OCI-LY7 (cell line): ENCODE measurements at regions not wholly inside any gene's neighbourhood (a gene's known extent, or its start where the extent isn't known, plus 50 kb on each side); places are given as distances from the start of the nearest gene placed in this dataset.

Experiments
- BruUV-seq: library from RNA; stranded (reverse); fragments of 400-500 nt; replicated peaks from 2 replicates; lab custom pipeline; 2021; lab: Mats Ljungman, UMichigan
- CTCF ChIA-PET: fragments of 300-600 bp; sonication (Branson Sonifier 250); formaldehyde crosslinking; loops from one replicate; lab custom pipeline; 2022; ENCODE audit warnings: antibody characterized with exemption; ENCODE audit not compliant: unreplicated experiment; lab: Charles Lee
- POLR2A ChIA-PET: fragments of 300-600 bp; sonication (Branson Sonifier 250); formaldehyde crosslinking; loops from one replicate; lab custom pipeline; 2022; ENCODE audit warnings: antibody characterized with exemption; lab: Charles Lee
- DNase-seq: peaks from one replicate; pipeline ENCODE4 v3.0.0-alpha.2; 2015; ENCODE audit warnings: low spot score
- H2AFZ ChIP-seq: fragments of 200-600 bp; sonication (generic), shearing (Covaris generic); 2 replicates; pipeline ENCODE4 v1.6.1; 2014; ENCODE audit warnings: mild to moderate bottlenecking, antibody characterized with exemption, low read length, moderate library complexity
- H3K27ac ChIP-seq: fragments of 200-600 bp; sonication (generic); 2 replicates; pipeline ENCODE4 v1.5.1; 2014; ENCODE audit warnings: mixed run types, low read depth, mild to moderate bottlenecking, moderate library complexity, low read length, inconsistent platforms; ENCODE audit not compliant: poor library complexity, severe bottlenecking
- H3K36me3 ChIP-seq: fragments of 200-600 bp; sonication (generic); 2 replicates; pipeline ENCODE4 v1.6.1; 2014; ENCODE audit warnings: mild to moderate bottlenecking, antibody characterized with exemption, low read length, moderate library complexity, mixed read lengths; ENCODE audit not compliant: insufficient read depth
- H3K4me1 ChIP-seq: fragments of 200-600 bp; sonication (generic); 2 replicates; pipeline ENCODE4 v1.5.1; 2014; ENCODE audit warnings: mild to moderate bottlenecking, low read length; ENCODE audit not compliant: insufficient read depth, poor library complexity, severe bottlenecking
- H3K4me2 ChIP-seq: fragments of 200-600 bp; sonication (generic); 2 replicates; pipeline ENCODE4 v1.6.1; 2014; ENCODE audit warnings: mild to moderate bottlenecking, low read length
- H3K4me3 ChIP-seq: fragments of 200-600 bp; sonication (generic); 2 replicates; pipeline ENCODE4 v1.5.1; 2014; ENCODE audit warnings: mild to moderate bottlenecking, low read depth, low read length; ENCODE audit not compliant: poor library complexity, severe bottlenecking
- H3K79me2 ChIP-seq: fragments of 200-600 bp; sonication (generic); 2 replicates; pipeline ENCODE4 v1.6.1; 2016; ENCODE audit warnings: low read depth, mild to moderate bottlenecking, low read length, moderate library complexity, mixed read lengths; ENCODE audit not compliant: insufficient read depth
- H3K9me2 ChIP-seq: fragments of 200-600 bp; sonication (generic); 2 replicates; pipeline ENCODE4 v1.6.1; 2016; ENCODE audit warnings: mild to moderate bottlenecking, low read length, mixed read lengths; ENCODE audit not compliant: insufficient read depth
- H3K9me3 ChIP-seq: fragments of 200-600 bp; sonication (generic); 2 replicates; pipeline ENCODE4 v1.6.1; 2014; ENCODE audit warnings: mild to moderate bottlenecking, mixed run types, low read length, mixed read lengths
- H4K20me1 ChIP-seq: fragments of 200-600 bp; sonication (generic); 2 replicates; pipeline ENCODE4 v1.6.1; 2014; ENCODE audit warnings: mild to moderate bottlenecking, antibody characterized with exemption, low read length, moderate library complexity, mixed read lengths; ENCODE audit not compliant: insufficient read depth
- EZH2phosphoT487 ChIP-seq: fragments of 200-600 bp; sonication (generic); IDR thresholded peaks from 2 replicates; pipeline ENCODE4 v1.6.1; 2018; ENCODE audit warnings: low read depth, borderline replicate concordance, mild to moderate bottlenecking, mixed run types, antibody characterized with exemption, low read length, moderate library complexity, mixed read lengths
- intact Hi-C: fragments of 100-400 bp; cut with micrococcal nuclease; formaldehyde crosslinking; loops from one replicate; pipeline ENCODE4 v1.10.0; 2022; ENCODE audit not compliant: unreplicated experiment
- TF ChIP-seq, protein P1 (sequence below): fragments of 200-600 bp; sonication (generic); conservative IDR thresholded peaks from 2 replicates; pipeline ENCODE4 v1.5.1; 2014; ENCODE audit warnings: mild to moderate bottlenecking, antibody characterized with exemption, low read length, moderate library complexity, mixed read lengths

- H3K9me2 ChIP-seq: no peaks in the 10 kb centered on the region
- H3K4me2 ChIP-seq: no peak overlapping the region
- H3K9me3 ChIP-seq: no peaks in the 10 kb centered on the region
- no peak overlapping the region for H2AFZ ChIP-seq
- intact Hi-C loops: no loop called here
- ChIA-PET CTCF (no interaction called here), POLR2A (interaction anchor here (0.8 kb wide), 1 partner anchor 65 kb away, joined by 3 read pairs; no protein-coding TSS in a partner anchor)
- DNase-seq: no peak
- no peaks in the 10 kb centered on the region for H4K20me1 ChIP-seq
- no TSS peak for BruUV-seq
- no peaks in the 10 kb centered on the region for H3K4me1 ChIP-seq
- H3K79me2 ChIP-seq: no peaks in the 10 kb centered on the region
- H3K4me3 ChIP-seq: no peak overlapping the region
- H3K27ac ChIP-seq: no peak overlapping the region
- TF ChIP-seq, protein P1, sequence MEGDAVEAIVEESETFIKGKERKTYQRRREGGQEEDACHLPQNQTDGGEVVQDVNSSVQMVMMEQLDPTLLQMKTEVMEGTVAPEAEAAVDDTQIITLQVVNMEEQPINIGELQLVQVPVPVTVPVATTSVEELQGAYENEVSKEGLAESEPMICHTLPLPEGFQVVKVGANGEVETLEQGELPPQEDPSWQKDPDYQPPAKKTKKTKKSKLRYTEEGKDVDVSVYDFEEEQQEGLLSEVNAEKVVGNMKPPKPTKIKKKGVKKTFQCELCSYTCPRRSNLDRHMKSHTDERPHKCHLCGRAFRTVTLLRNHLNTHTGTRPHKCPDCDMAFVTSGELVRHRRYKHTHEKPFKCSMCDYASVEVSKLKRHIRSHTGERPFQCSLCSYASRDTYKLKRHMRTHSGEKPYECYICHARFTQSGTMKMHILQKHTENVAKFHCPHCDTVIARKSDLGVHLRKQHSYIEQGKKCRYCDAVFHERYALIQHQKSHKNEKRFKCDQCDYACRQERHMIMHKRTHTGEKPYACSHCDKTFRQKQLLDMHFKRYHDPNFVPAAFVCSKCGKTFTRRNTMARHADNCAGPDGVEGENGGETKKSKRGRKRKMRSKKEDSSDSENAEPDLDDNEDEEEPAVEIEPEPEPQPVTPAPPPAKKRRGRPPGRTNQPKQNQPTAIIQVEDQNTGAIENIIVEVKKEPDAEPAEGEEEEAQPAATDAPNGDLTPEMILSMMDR: no peak
- no peak for TF ChIP-seq EZH2phosphoT487
- no peaks in the 10 kb centered on the region for H3K36me3 ChIP-seq
Measured at GRCh38 chr16:25633549-25633948, 58.2 kb upstream of the HS3ST4 start.

DNA sequence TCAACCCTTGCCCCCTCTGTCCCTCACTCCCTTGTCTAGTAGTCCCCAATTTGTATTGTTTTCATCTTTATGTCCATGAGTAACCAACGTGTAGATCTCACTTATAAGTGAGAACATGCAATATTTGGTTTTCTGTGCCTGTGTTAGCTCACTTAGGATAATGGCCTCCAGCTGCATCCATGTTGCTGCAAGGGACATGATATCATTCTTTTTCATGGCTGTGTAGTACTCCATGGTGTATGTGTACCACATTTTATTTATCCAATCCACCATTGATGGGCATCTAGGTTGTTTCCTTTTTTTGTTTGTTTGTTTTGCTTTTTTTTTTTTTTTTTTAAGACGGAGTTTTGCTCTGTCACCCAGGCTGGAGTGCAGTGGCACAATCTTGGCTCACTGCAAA lies 63.0 kb upstream of the HS3ST4 start:
- Histone ChIP-seq H3K4me2 (no peak overlapping the region), H3K9me3 (no peaks in the 10 kb centered on the region), H3K4me1 (no peaks in the 10 kb centered on the region), H3K36me3 (no peaks in the 10 kb centered on the region), H3K9me2 (no peaks in the 10 kb centered on the region), H3K27ac (no peak overlapping the region), H3K79me2 (no peaks in the 10 kb centered on the region), H2AFZ (no peak overlapping the region), H3K4me3 (no peak overlapping the region), H4K20me1 (no peaks in the 10 kb centered on the region)
- intact Hi-C loops: no loop called here
- no peak for TF ChIP-seq EZH2phosphoT487
- TF ChIP-seq, protein P1: no peak
- DNase-seq: no peak
- POLR2A ChIA-PET: no interaction called here
- no TSS peak for BruUV-seq
- CTCF ChIA-PET: no interaction called here

DNA sequence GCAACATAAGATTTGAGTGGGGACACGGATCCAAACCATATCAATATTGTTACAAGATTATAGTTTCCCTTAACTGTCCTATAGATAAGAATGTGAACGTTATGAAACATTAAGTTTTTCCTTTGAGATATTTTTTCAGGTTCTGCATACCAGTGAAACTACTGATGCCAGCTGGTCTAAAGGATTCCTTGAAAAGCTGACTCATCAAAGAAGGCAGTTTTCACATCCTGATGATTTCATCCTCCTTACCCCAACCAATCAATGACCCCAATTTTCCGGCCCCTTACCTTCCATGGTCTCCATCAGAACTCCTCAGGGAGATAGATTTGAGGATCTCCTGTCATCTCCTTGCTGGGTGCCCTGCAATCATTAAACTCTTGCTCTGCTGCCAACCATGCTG lies 64.1 kb upstream of the HS3ST4 start:
- no peak overlapping the region for H3K4me3 ChIP-seq
- intact Hi-C loops: no loop called here
- no peaks in the 10 kb centered on the region for H4K20me1 ChIP-seq
- no peaks in the 10 kb centered on the region for H3K9me2 ChIP-seq
- no peaks in the 10 kb centered on the region for H3K9me3 ChIP-seq
- no peak for DNase-seq
- no peak overlapping the region for H3K27ac ChIP-seq
- no peaks in the 10 kb centered on the region for H3K4me1 ChIP-seq
- no peaks in the 10 kb centered on the region for H3K36me3 ChIP-seq
- BruUV-seq: no TSS peak
- no peak overlapping the region for H3K4me2 ChIP-seq
- no peaks in the 10 kb centered on the region for H3K79me2 ChIP-seq
- TF ChIP-seq, protein P1: no peak
- ChIA-PET POLR2A (no interaction called here), CTCF (no interaction called here)
- no peak overlapping the region for H2AFZ ChIP-seq
